Mesenchymal stem cell (in vitro differentiated cells and primary cell): ENCODE measurements at regions not wholly inside any gene's neighbourhood (a gene's known extent, or its start where the extent isn't known, plus 50 kb on each side); places are given as distances from the start of the nearest gene placed in this dataset.

Source experiments
- DNase-seq: peaks from one replicate; pipeline ENCODE4 v3.0.0-alpha.2; 2013
- H2AFZ ChIP-seq: one replicate; pipeline ENCODE4 v1.6.1; 2013; ENCODE audit warnings: low read depth, mild to moderate bottlenecking, control low read depth, inconsistent platforms, low read length, moderate library complexity
- H2AK5ac ChIP-seq: 2 replicates; pipeline ENCODE4 v1.6.1; 2013; ENCODE audit warnings: low read length, moderate library complexity, mild to moderate bottlenecking, inconsistent platforms; ENCODE audit not compliant: severe bottlenecking
- H2BK120ac ChIP-seq: one replicate; pipeline ENCODE4 v1.6.1; 2013; ENCODE audit warnings: low read depth, mild to moderate bottlenecking, inconsistent platforms, low read length, moderate library complexity
- H2BK12ac ChIP-seq, 2 experiments: one replicate each; pipeline ENCODE4 v1.6.1; 2013; ENCODE audit warnings: inconsistent platforms in 2 of 2, low read length in 2 of 2, mild to moderate bottlenecking in 2 of 2, moderate library complexity in 2 of 2, control low read depth in 1 of 2
- H2BK15ac ChIP-seq: one replicate; pipeline ENCODE4 v1.6.1; 2013; ENCODE audit warnings: mild to moderate bottlenecking, low read depth, inconsistent platforms; ENCODE audit not compliant: poor library complexity, severe bottlenecking
- H2BK5ac ChIP-seq: 2 replicates; pipeline ENCODE4 v1.6.1; 2013; ENCODE audit warnings: low read depth, mild to moderate bottlenecking, low read length, control low read depth, inconsistent platforms; ENCODE audit not compliant: poor library complexity, severe bottlenecking
- H3K14ac ChIP-seq, 2 experiments: one replicate each; pipeline ENCODE4 v1.6.1; 2013; ENCODE audit warnings: inconsistent platforms in 2 of 2, low read length in 2 of 2, control low read depth in 1 of 2, mild to moderate bottlenecking in 1 of 2, moderate library complexity in 1 of 2
- H3K18ac ChIP-seq, 2 experiments: one replicate each; pipeline ENCODE4 v1.6.1; 2013; ENCODE audit warnings: inconsistent platforms in 2 of 2, low read length in 2 of 2, control low read depth in 1 of 2, low read depth in 1 of 2, mild to moderate bottlenecking in 1 of 2
- H3K23ac ChIP-seq, 2 experiments: one replicate each; pipeline ENCODE4 v1.6.1; 2013; ENCODE audit warnings: inconsistent platforms in 2 of 2, low read length in 2 of 2, mild to moderate bottlenecking in 2 of 2, moderate library complexity in 2 of 2, control low read depth in 1 of 2
- H3K27ac ChIP-seq: 2 replicates; pipeline ENCODE4 v1.5.1; 2013; ENCODE audit warnings: mild to moderate bottlenecking, moderate library complexity, low read length, control low read depth, inconsistent platforms; ENCODE audit not compliant: poor library complexity, severe bottlenecking
- H3K27me3 ChIP-seq, 2 experiments: 2 replicates each; pipeline versions ENCODE4 v1.6.1 to v1.7.0; 2013; ENCODE audit warnings: low read length in 2 of 2, mild to moderate bottlenecking in 2 of 2, moderate library complexity in 2 of 2, control low read depth in 1 of 2, inconsistent platforms in 1 of 2; ENCODE audit not compliant: control insufficient read depth in 1 of 2, insufficient read depth in 1 of 2
- H3K36me3 ChIP-seq, 2 experiments: 2 replicates each; pipeline versions ENCODE4 v1.6.1 to v1.7.0; 2013; ENCODE audit warnings: low read length in 2 of 2, control low read depth in 1 of 2, inconsistent platforms in 1 of 2, low read depth in 1 of 2, mild to moderate bottlenecking in 1 of 2; ENCODE audit not compliant: insufficient read depth in 2 of 2, control insufficient read depth in 1 of 2
- H3K4ac ChIP-seq, 2 experiments: one replicate each; pipeline ENCODE4 v1.6.1; 2013; ENCODE audit warnings: inconsistent platforms in 2 of 2, low read length in 2 of 2, mild to moderate bottlenecking in 2 of 2, moderate library complexity in 2 of 2, control low read depth in 1 of 2, low read depth in 1 of 2
- H3K4me1 ChIP-seq: 2 replicates; pipeline ENCODE4 v1.6.1; 2013; ENCODE audit warnings: low read depth, low read length, control low read depth; ENCODE audit not compliant: control insufficient read depth, insufficient read depth
- H3K4me2 ChIP-seq: 2 replicates; pipeline ENCODE4 v1.6.1; 2013; ENCODE audit warnings: low read length, mild to moderate bottlenecking, inconsistent platforms; ENCODE audit not compliant: poor library complexity, severe bottlenecking
- H3K4me3 ChIP-seq, 2 experiments: 2 replicates each; pipeline versions ENCODE4 v1.5.1 to v1.7.0; 2013; ENCODE audit warnings: low read length in 2 of 2, mild to moderate bottlenecking in 2 of 2, control low read depth in 1 of 2, low read depth in 1 of 2; ENCODE audit not compliant: insufficient read depth in 1 of 2
- H3K79me1 ChIP-seq: replicated peaks from 2 replicates; pipeline ENCODE4 v1.6.1; 2013; ENCODE audit warnings: mild to moderate bottlenecking, control low read depth, low read length, inconsistent platforms; ENCODE audit not compliant: poor library complexity, severe bottlenecking
- H3K9ac ChIP-seq: 2 replicates; pipeline ENCODE4 v1.7.0; 2013; ENCODE audit warnings: mild to moderate bottlenecking, low read length, moderate library complexity
- H3K9me3 ChIP-seq: 2 replicates; pipeline ENCODE4 v1.7.0; 2013; ENCODE audit warnings: mild to moderate bottlenecking, low read length; ENCODE audit not compliant: control insufficient read depth
- H4K8ac ChIP-seq: one replicate; pipeline ENCODE4 v1.6.1; 2013; ENCODE audit warnings: inconsistent platforms, mild to moderate bottlenecking, low read length, moderate library complexity
- H4K91ac ChIP-seq: one replicate; pipeline ENCODE4 v1.6.1; 2013; ENCODE audit warnings: mild to moderate bottlenecking, low read length, inconsistent platforms
- WGBS: methylation state at CpG from one replicate; pipeline ENCODE4 v1.1.7; 2013; ENCODE audit warnings: mixed read lengths; 5-methylcytosine and 5-hydroxymethylcytosine counted together

DNA sequence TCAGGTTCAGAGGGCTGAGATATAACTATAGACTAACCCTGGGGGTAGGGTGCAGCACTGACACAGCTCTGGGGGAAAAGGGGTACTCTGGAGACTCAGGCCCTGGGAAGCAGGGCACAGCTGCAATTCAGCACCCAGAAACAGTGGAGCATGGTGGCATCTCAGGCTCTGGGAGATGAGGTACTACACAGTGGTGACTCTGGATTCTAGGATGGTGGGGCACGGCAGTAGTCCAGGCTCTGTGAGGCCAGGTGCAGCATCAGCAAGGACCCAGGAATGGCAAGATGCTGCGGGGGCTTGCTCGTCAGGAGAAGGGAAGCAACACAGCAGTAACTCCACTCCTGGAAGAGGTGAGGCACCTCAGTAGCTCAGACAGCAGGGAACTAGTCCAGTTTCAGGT is 271.5 kb upstream of the MOCS1 start:
- no peak overlapping the region for H3K27ac ChIP-seq
- no peak overlapping the region for H3K4me2 ChIP-seq
- no peak overlapping the region for H3K18ac ChIP-seq
- no peak overlapping the region for H3K9ac ChIP-seq
- 79% methylated on average over 3 of the region's 3 CpGs for WGBS
- no peaks in the 10 kb centered on the region for H3K36me3 ChIP-seq
- DNase-seq = no peak
- no peak overlapping the region for H3K23ac ChIP-seq
- no peak overlapping the region for H2BK15ac ChIP-seq
- no peak overlapping the region for H3K4me3 ChIP-seq
- H3K14ac ChIP-seq = no peak overlapping the region
- no peak overlapping the region for H2BK5ac ChIP-seq
- H3K9me3 ChIP-seq = peaks cover 24% of the 10 kb centered on the region
- no peaks in the 10 kb centered on the region for H3K79me1 ChIP-seq
- no peak overlapping the region for H3K4ac ChIP-seq
- H4K91ac ChIP-seq = no peak overlapping the region
- no peak overlapping the region for H2AK5ac ChIP-seq
- no peak overlapping the region for H2AFZ ChIP-seq
- H3K4me1 ChIP-seq = no peaks in the 10 kb centered on the region
- no peak overlapping the region for H4K8ac ChIP-seq
- H2BK12ac ChIP-seq = no peak overlapping the region
- H2BK120ac ChIP-seq = no peak overlapping the region
- H3K27me3 ChIP-seq = no peaks in the 10 kb centered on the region

DNA sequence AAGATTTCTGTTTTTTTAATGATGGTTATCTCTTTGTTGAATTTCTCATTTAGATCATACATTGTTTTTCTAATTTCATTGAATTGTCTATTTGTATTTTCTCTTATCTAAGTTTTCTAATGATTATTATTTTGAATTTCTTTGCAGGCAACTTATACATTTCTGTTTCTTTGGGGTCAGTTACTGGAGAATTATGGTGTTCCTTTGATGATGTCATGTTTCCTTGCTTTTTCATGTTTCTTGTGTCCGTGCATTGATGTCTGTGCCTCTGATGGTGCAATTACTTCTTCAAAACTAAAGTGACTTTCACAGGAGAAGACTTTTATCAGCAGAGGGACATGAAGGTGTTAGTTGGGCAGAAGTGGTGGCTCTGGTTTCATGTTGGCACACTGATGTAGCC is 270.7 kb upstream of the MOCS1 start:
- Histone ChIP-seq H4K8ac (no peak overlapping the region), H2BK15ac (no peak overlapping the region), H3K27ac (no peak overlapping the region), H3K23ac (no peak overlapping the region), H2AK5ac (no peak overlapping the region), H3K36me3 (no peaks in the 10 kb centered on the region), H2BK5ac (no peak overlapping the region), H3K79me1 (no peaks in the 10 kb centered on the region), H3K4ac (no peak overlapping the region), H2AFZ (no peak overlapping the region), H3K27me3 (no peaks in the 10 kb centered on the region), H2BK12ac (no peak overlapping the region), H3K18ac (no peak overlapping the region), H3K9ac (no peak overlapping the region), H3K14ac (no peak overlapping the region), H3K4me1 (no peaks in the 10 kb centered on the region), H3K4me3 (no peak overlapping the region), H2BK120ac (no peak overlapping the region), H4K91ac (no peak overlapping the region), H3K4me2 (no peak overlapping the region), H3K9me3 (peaks cover 26% of the 10 kb centered on the region)
- 82% methylated on average over 1 of the region's 1 CpG for WGBS
- DNase-seq = no peak

DNA sequence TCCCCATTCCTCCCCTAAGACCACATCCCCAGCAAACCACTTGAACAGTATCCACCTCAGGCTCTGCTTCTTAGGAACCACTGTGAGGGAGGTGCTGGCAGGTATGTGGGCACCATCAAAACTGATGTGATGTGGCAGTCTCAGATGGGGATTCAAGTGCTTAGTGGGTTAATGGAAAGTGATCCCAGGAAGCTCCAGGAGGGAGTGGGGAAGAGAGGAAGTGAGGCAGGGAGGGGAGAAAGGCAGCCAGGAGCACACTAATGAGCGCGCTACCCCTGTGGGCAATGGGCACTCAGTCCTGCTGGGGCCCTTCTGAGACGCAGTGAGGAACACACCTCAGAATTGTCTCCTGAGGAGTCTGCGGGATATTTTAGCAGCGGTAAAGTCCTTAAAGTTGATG is 263.1 kb upstream of the MOCS1 start:
- Histone ChIP-seq H3K4me1 (no peaks in the 10 kb centered on the region), H3K4me2 (no peak overlapping the region), H3K36me3 (no peaks in the 10 kb centered on the region), H3K23ac (no peak overlapping the region), H2BK120ac (no peak overlapping the region), H3K4ac (no peak overlapping the region), H3K9ac (no peak overlapping the region), H3K4me3 (no peak overlapping the region), H2BK5ac (no peak overlapping the region), H3K9me3 (peaks cover 4% of the 10 kb centered on the region), H2AK5ac (no peak overlapping the region), H4K8ac (no peak overlapping the region), H2AFZ (no peak overlapping the region), H2BK15ac (no peak overlapping the region), H3K18ac (no peak overlapping the region), H3K27ac (no peak overlapping the region), H4K91ac (no peak overlapping the region), H2BK12ac (no peak overlapping the region), H3K14ac (no peak overlapping the region), H3K79me1 (no peaks in the 10 kb centered on the region), H3K27me3 (peaks cover 0 to 3% of the 10 kb centered on the region in 2 experiments)
- WGBS = over 99% methylated on average over 5 of the region's 5 CpGs
- DNase-seq = no peak

DNA sequence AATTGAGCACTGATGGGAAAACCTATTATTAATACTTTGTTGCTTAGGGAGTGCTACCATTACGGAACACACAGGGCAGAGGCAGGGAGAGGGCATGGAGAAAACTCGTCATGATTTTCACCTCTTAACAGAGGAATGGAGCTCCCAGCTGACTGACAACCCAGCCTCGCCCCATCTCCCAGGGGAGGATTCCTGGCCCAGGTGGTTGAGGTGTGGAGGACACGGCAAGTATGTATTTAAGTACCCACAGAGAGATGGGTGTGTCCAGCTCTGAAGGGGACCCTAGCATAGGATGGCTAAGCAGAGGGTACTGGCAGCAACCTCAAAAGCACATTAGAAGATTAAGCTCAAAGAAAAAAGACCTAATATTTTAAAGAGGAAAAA is 261.9 kb upstream of the MOCS1 start:
- no peak overlapping the region for H2AK5ac ChIP-seq
- no peak overlapping the region for H3K4ac ChIP-seq
- H4K91ac ChIP-seq = no peak overlapping the region
- H3K4me3 ChIP-seq = no peak overlapping the region
- H3K27me3 ChIP-seq = peaks cover 0 to 3% of the 10 kb centered on the region in 2 experiments
- no peak for DNase-seq
- no peak overlapping the region for H3K18ac ChIP-seq
- H3K79me1 ChIP-seq = no peaks in the 10 kb centered on the region
- no peaks in the 10 kb centered on the region for H3K36me3 ChIP-seq
- no peak overlapping the region for H2BK120ac ChIP-seq
- 84% methylated on average over 4 of the region's 4 CpGs for WGBS
- H3K27ac ChIP-seq = no peak overlapping the region
- H3K23ac ChIP-seq = no peak overlapping the region
- no peak overlapping the region for H2BK15ac ChIP-seq
- no peaks in the 10 kb centered on the region for H3K4me1 ChIP-seq
- no peak overlapping the region for H2AFZ ChIP-seq
- no peak overlapping the region for H4K8ac ChIP-seq
- no peak overlapping the region for H3K4me2 ChIP-seq
- H2BK12ac ChIP-seq = no peak overlapping the region
- H3K9me3 ChIP-seq = peaks cover 4% of the 10 kb centered on the region
- H3K14ac ChIP-seq = no peak overlapping the region
- H2BK5ac ChIP-seq = no peak overlapping the region
- no peak overlapping the region for H3K9ac ChIP-seq
